ENCODE measurements at regions not wholly inside any gene's neighbourhood (a gene's known extent, or its start where the extent isn't known, plus 50 kb on each side); places are given as distances from the start of the nearest gene placed in this dataset.
A peak's percentile ranks its signal among the peaks of the same experiment; 100 is the strongest.

DNA sequence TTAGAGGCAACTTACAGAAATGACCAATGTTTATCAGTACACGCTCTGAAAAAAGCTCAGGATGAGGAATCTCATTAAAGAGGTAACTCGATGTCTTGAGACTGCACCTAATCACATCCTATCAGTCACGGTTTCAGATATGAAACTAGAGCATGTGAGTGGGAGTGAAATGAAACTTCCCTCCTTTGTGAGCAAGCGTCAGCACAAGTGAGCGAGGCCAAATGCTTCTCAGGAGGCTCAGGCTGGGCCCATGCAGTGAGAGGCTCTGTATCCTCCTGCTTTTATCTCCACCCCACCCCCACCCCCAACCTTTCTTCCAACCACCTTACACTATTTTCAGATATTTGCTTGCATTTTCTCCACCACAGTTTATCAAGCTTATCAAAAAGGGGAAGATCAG, 140.8 kb upstream of the RIMS1 start:
- H3K36me3 Mint-ChIP-seq: no peaks in the 10 kb centered on the region
- H3K9me3 Mint-ChIP-seq: no peaks in the 10 kb centered on the region
- H3K27ac Mint-ChIP-seq: no peak overlapping the region
- peaks cover 12% of the 10 kb centered on the region for H3K4me1 Mint-ChIP-seq
- ChIA-PET POLR2A (no interaction called here), CTCF (no interaction called here)
- ATAC-seq (peak; percentile 61; the same call in 1 of the 2 replicates), DNase-seq (ENCODE audit: low spot score) (no peak)
- TF ChIP-seq NR2C2 (CRISPR knock-in tag; IDR thresholded peaks at IDR 0.05) (no peak), GRHL2 (CRISPR knock-in tag; IDR thresholded peaks at IDR 0.05; ENCODE audit: insufficient replicate concordance, severe bottlenecking) (no peak), SMAD3 (CRISPR knock-in tag; IDR thresholded peaks at IDR 0.05; ENCODE audit: borderline replicate concordance) (no peak), RORB (CRISPR knock-in tag; IDR thresholded peaks at IDR 0.05) (no peak), ELF4 (CRISPR knock-in tag; IDR thresholded peaks at IDR 0.05; ENCODE audit: low read depth) (no peak), GTF2I (CRISPR knock-in tag; conservative IDR thresholded peaks at IDR 0.05) (no peak), ZNF121 (CRISPR knock-in tag; IDR thresholded peaks at IDR 0.05) (0 out of 2 replicates have a peak, but pooled peaks have one; percentile 46)
- TF ChIP-seq, protein P1, sequence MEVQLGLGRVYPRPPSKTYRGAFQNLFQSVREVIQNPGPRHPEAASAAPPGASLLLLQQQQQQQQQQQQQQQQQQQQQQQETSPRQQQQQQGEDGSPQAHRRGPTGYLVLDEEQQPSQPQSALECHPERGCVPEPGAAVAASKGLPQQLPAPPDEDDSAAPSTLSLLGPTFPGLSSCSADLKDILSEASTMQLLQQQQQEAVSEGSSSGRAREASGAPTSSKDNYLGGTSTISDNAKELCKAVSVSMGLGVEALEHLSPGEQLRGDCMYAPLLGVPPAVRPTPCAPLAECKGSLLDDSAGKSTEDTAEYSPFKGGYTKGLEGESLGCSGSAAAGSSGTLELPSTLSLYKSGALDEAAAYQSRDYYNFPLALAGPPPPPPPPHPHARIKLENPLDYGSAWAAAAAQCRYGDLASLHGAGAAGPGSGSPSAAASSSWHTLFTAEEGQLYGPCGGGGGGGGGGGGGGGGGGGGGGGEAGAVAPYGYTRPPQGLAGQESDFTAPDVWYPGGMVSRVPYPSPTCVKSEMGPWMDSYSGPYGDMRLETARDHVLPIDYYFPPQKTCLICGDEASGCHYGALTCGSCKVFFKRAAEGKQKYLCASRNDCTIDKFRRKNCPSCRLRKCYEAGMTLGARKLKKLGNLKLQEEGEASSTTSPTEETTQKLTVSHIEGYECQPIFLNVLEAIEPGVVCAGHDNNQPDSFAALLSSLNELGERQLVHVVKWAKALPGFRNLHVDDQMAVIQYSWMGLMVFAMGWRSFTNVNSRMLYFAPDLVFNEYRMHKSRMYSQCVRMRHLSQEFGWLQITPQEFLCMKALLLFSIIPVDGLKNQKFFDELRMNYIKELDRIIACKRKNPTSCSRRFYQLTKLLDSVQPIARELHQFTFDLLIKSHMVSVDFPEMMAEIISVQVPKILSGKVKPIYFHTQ (CRISPR knock-in tag; IDR thresholded peaks at IDR 0.05): no peak
- TF ChIP-seq, protein P2, sequence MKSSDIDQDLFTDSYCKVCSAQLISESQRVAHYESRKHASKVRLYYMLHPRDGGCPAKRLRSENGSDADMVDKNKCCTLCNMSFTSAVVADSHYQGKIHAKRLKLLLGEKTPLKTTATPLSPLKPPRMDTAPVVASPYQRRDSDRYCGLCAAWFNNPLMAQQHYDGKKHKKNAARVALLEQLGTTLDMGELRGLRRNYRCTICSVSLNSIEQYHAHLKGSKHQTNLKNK (CRISPR knock-in tag; IDR thresholded peaks at IDR 0.05): no peak
- H3K4me3 Mint-ChIP-seq: no peak overlapping the region
- no peaks in the 10 kb centered on the region for H3K27me3 Mint-ChIP-seq (ENCODE audit: low read depth)

DNA sequence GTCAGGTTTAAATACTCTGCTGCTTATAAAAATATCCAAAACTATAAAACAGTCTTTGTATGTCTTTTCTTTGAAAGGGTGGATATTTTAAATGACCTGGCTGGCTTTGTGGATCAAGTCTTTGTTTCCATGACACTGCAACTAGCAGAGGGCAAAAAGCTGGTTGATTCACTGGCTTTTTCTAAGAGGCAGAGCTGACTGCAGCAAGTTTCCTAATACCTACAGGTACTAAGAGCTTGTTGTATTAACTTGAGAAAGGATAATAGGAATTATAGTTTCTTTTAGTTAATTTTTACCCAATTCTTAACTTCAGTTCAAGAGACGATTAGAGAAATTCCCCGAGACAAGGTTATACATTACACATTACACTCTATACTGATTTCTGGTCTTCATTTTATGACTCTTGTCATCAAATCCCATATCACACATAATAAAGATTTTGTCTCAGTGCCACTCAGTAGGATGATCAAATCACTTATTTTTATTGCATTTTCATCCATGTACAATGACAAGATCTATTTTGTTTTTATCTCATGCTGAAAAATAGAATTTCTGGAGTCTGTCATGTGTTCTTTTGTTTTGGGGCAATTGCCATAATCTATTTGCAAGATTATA, 120.1 kb upstream of the RIMS1 start:
- Mint-ChIP-seq H3K4me3 (no peak overlapping the region), H3K27ac (no peak overlapping the region), H3K9me3 (no peaks in the 10 kb centered on the region), H3K27me3 (ENCODE audit: low read depth) (no peaks in the 10 kb centered on the region), H3K4me1 (peaks cover 6% of the 10 kb centered on the region; the same call in 1 of the 2 replicates), H3K36me3 (no peaks in the 10 kb centered on the region)
- ATAC-seq (no peak), DNase-seq (ENCODE audit: low spot score) (no peak)
- ChIA-PET POLR2A (no interaction called here), CTCF (no interaction called here)
- TF ChIP-seq, protein P3, sequence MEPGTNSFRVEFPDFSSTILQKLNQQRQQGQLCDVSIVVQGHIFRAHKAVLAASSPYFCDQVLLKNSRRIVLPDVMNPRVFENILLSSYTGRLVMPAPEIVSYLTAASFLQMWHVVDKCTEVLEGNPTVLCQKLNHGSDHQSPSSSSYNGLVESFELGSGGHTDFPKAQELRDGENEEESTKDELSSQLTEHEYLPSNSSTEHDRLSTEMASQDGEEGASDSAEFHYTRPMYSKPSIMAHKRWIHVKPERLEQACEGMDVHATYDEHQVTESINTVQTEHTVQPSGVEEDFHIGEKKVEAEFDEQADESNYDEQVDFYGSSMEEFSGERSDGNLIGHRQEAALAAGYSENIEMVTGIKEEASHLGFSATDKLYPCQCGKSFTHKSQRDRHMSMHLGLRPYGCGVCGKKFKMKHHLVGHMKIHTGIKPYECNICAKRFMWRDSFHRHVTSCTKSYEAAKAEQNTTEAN (CRISPR knock-in tag; IDR thresholded peaks at IDR 0.05): no peak
- TF ChIP-seq, protein P4, sequence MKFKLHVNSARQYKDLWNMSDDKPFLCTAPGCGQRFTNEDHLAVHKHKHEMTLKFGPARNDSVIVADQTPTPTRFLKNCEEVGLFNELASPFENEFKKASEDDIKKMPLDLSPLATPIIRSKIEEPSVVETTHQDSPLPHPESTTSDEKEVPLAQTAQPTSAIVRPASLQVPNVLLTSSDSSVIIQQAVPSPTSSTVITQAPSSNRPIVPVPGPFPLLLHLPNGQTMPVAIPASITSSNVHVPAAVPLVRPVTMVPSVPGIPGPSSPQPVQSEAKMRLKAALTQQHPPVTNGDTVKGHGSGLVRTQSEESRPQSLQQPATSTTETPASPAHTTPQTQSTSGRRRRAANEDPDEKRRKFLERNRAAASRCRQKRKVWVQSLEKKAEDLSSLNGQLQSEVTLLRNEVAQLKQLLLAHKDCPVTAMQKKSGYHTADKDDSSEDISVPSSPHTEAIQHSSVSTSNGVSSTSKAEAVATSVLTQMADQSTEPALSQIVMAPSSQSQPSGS (CRISPR knock-in tag; IDR thresholded peaks at IDR 0.05; ENCODE audit: borderline replicate concordance, low read depth): no peak
- no peak for TF ChIP-seq SMAD4 (CRISPR knock-in tag; IDR thresholded peaks at IDR 0.05)
- TF ChIP-seq, protein P5, sequence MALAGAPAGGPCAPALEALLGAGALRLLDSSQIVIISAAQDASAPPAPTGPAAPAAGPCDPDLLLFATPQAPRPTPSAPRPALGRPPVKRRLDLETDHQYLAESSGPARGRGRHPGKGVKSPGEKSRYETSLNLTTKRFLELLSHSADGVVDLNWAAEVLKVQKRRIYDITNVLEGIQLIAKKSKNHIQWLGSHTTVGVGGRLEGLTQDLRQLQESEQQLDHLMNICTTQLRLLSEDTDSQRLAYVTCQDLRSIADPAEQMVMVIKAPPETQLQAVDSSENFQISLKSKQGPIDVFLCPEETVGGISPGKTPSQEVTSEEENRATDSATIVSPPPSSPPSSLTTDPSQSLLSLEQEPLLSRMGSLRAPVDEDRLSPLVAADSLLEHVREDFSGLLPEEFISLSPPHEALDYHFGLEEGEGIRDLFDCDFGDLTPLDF (CRISPR knock-in tag; IDR thresholded peaks at IDR 0.05): no peak

DNA sequence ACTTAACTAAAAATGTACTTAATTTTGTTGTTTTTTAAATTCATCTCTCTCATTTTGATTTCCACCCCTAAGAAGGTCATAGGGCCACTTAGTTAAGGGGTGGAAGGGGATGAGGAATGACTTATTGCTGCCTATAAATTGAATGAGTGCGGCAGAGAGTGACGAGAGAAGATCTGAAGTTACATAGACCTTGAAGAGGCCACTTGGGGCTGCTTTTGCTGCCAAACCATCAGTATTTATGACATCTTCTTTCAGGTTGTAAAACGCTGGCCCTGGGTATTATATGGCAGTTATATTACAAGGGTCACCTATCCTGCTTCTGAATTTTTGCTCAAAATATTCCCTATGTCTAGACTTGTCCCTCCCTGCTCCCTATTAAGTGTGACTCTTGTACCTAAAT, 119.6 kb upstream of the RIMS1 start:
- POLR2A ChIA-PET: no interaction called here
- Mint-ChIP-seq H3K4me3 (no peak overlapping the region), H3K27ac (no peak overlapping the region), H3K9me3 (no peaks in the 10 kb centered on the region), H3K4me1 (peaks cover 6% of the 10 kb centered on the region; the same call in 1 of the 2 replicates), H3K27me3 (ENCODE audit: low read depth) (no peaks in the 10 kb centered on the region), H3K36me3 (no peaks in the 10 kb centered on the region)
- DNase-seq (ENCODE audit: low spot score) (no peak), ATAC-seq (no peak)
- CTCF ChIA-PET: no interaction called here
- TF ChIP-seq, protein P4 (CRISPR knock-in tag; IDR thresholded peaks at IDR 0.05; ENCODE audit: borderline replicate concordance, low read depth): no peak
- TF ChIP-seq, protein P6, sequence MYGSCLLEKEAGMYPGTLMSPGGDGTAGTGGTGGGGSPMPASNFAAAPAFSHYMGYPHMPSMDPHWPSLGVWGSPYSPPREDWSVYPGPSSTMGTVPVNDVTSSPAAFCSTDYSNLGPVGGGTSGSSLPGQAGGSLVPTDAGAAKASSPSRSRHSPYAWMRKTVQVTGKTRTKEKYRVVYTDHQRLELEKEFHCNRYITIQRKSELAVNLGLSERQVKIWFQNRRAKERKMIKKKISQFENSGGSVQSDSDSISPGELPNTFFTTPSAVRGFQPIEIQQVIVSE (CRISPR knock-in tag; IDR thresholded peaks at IDR 0.05; ENCODE audit: borderline replicate concordance): no peak
- TF ChIP-seq, protein P7, sequence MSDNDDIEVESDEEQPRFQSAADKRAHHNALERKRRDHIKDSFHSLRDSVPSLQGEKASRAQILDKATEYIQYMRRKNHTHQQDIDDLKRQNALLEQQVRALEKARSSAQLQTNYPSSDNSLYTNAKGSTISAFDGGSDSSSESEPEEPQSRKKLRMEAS (CRISPR knock-in tag; IDR thresholded peaks at IDR 0.05): no peak
- TF ChIP-seq, protein P8, sequence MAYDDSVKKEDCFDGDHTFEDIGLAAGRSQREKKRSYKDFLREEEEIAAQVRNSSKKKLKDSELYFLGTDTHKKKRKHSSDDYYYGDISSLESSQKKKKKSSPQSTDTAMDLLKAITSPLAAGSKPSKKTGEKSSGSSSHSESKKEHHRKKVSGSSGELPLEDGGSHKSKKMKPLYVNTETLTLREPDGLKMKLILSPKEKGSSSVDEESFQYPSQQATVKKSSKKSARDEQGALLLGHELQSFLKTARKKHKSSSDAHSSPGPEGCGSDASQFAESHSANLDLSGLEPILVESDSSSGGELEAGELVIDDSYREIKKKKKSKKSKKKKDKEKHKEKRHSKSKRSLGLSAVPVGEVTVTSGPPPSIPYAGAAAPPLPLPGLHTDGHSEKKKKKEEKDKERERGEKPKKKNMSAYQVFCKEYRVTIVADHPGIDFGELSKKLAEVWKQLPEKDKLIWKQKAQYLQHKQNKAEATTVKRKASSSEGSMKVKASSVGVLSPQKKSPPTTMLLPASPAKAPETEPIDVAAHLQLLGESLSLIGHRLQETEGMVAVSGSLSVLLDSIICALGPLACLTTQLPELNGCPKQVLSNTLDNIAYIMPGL (CRISPR knock-in tag; IDR thresholded peaks at IDR 0.05): no peak
- TF ChIP-seq, protein P5 (CRISPR knock-in tag; IDR thresholded peaks at IDR 0.05): no peak
- TF ChIP-seq ZNF416 (CRISPR knock-in tag; IDR thresholded peaks at IDR 0.05) (no peak), ETV6 (CRISPR knock-in tag; IDR thresholded peaks at IDR 0.05) (no peak)
